Loucy (cell line): ENCODE measurements at regions not wholly inside any gene's neighbourhood (a gene's known extent, or its start where the extent isn't known, plus 50 kb on each side); places are given as distances from the start of the nearest gene placed in this dataset.
"Not testable (repeated sequence)": the region's sequence is repeated elsewhere in the genome, so short reads cannot be mapped to it uniquely, and the experiment has no call there.

Experiments
- CTCF ChIP-seq: fragments of 200-600 bp; sonication (generic); conservative IDR thresholded peaks from 2 replicates; pipeline ENCODE4 v1.5.1; 2014; ENCODE audit warnings: mild to moderate bottlenecking, antibody characterized with exemption, low read length
- EZH2phosphoT487 ChIP-seq: fragments of 200-600 bp; IDR thresholded peaks from 2 replicates; pipeline ENCODE4 v1.6.1; 2018; ENCODE audit warnings: antibody characterized with exemption, mild to moderate bottlenecking, moderate library complexity, borderline replicate concordance

GRCh38 chr16:16463792-16464191 lies 84.9 kb downstream of the NPIPA7 start:
- TF ChIP-seq CTCF, EZH2phosphoT487: not testable (repeated sequence)
